ENCODE measurements at regions not wholly inside any gene's neighbourhood (a gene's known extent, or its start where the extent isn't known, plus 50 kb on each side); places are given as distances from the start of the nearest gene placed in this dataset.

GRCh38 chr11:34758262-34758661 is 137.4 kb downstream of the EHF start:
- TF ChIP-seq CTCF (IDR thresholded peaks at IDR 0.05) (no peak), REST (IDR thresholded peaks at IDR 0.05; ENCODE audit: insufficient read depth in 1 of 2, low read depth in 2 of 2, low read length in 1 of 2) (no peak), POLR2AphosphoS5 (IDR thresholded peaks at IDR 0.05; ENCODE audit: low read depth, low read length) (no peak)

Data from Panc1 (cell line).